HG03457 (cell line): ENCODE measurements at regions not wholly inside any gene's neighbourhood (a gene's known extent, or its start where the extent isn't known, plus 50 kb on each side); places are given as distances from the start of the nearest gene placed in this dataset.
"Not testable (repeated sequence)": the region's sequence is repeated elsewhere in the genome, so short reads cannot be mapped to it uniquely, and the experiment has no call there.

ENCODE experiments used
- ATAC-seq: cut with Tn5 transposase; IDR thresholded peaks from one replicate; pipeline ENCODE4 v1.9.1; 2021; ENCODE audit warnings: moderate number of reproducible peaks; ENCODE audit not compliant: unreplicated experiment

DNA sequence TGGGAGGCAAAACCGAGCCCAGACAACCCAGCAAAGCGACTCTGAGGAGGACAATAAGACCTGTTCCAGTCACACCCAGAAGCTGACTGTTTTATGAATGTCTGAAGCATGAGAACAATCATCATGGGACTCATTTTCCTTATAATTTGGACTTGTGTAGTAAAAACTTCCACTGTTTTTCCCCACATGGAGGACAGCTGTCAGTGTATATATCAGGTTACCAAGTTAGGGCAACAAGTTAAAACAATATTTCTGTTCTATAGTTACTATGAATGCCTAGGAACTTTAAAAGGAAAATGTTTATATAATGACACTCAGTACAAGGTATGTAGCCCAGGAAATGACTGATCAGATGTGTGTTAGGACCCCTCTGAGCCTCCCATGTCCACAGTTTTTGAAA is 528.2 kb upstream of the TSPY4 start:
- ATAC-seq, result no peak

DNA sequence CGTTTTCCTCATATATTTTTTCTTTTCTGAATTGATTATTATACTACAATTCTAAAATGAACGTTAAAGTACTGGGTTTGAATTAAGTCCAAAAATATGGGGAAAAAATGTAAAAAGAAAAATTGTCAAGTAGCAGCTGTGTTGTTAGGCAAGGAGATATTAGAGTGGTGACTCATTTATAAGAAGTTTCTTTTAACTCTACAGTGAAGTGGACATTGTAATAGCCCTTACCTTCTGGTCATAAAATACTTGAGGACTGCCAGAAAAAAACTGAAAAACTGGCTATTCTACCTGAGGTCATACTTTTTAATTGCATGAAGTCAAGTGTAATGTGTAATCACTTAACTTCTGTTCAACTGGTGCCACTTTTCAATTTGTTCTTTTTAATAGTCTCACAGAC is 523.1 kb upstream of the TSPY4 start:
- no peak for ATAC-seq

DNA sequence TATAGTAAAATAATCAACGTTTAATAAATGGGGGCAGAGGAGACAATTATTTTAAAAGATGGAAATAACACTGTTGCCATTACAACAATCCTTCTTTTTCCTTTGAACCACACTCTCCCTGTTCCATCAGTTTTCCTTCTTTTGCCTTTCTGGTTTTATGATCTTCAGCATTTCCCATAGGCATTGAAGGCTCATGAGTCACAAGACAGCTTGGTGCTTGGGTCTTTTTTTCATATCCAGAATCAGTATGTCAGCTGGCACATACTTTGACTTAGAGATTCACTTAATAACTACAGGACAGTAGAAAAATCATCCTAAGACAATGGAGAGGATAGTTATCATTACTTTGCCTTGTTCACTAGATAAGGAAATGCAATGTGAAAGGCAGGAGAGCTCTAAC is 521.6 kb upstream of the TSPY4 start:
- no peak for ATAC-seq

DNA sequence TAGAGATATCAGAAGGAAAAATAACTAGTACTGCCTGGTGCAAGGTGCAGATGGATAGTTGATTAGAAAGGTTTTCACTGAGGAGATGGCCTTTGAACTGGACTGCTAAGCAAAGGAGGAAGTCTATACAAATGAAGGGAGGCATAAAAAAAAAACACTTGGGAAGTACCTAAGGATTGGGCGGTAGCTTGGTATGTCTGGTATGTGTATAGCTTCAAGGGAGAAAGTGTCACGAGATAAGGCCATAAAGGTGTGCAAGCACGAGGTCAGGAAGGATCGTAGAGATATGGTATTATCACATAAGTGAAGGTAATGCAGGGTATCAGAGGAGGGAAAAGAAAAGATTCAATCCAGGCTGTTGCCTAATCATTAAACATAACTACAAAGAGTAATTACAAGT is 517.2 kb upstream of the TSPY4 start:
- no peak for ATAC-seq

DNA sequence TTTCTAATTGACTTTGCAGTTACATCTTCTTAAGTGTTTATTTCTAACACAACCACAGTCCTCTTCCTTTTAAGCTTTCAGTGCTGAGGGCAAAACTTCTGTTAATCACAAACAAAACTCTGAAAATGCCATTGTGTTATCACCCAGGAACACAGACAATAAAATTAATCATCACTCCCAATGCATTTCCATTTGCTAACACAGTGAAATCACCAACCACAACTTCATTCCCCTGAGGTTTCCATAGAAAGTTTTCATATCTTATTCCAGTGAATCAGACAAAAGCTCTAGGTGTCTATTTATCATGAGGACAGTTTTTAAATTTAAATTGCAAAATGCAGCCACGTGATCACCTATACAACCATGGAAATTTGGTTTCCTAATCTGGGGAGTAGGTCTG is 516.2 kb upstream of the TSPY4 start:
- ATAC-seq, result no peak

DNA sequence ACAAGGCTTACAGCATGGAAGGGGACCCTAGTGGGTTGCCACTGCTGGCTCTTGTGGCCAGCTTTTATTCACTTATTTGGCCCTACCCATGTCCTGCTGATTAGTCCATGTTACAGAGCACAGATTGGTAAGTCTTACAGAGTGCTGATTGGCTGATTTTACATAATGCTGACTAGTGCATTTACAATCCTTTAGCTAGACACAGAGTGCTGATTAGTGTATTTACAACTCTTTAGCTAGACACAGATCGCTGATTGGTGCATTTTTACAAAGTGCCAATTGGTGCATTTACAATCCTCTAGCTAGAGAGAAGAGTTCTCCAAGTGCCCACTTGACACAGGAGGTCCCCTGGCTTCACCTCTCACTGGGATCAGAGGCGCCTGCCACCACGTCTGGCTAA is 485.0 kb upstream of the TSPY4 start:
- no peak for ATAC-seq

DNA sequence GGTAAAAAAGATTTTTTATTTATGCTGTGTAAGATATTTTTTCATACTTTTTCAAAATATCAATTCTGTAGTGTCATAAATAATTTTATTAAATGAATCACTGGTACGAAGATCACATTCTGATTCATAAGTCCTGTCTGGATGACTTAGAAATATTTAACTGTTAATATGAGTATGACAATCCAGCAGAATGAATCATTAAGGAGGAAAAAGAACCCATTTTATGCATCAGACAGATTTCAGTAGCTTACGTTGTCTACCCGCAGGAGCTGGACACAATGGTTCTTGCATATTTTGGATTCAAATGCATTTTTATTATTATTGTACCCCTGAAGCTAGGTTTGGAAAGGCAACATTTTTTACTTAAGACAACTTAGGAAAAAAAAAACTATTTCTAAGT is 448.9 kb upstream of the TSPY4 start:
- ATAC-seq, result no peak

DNA sequence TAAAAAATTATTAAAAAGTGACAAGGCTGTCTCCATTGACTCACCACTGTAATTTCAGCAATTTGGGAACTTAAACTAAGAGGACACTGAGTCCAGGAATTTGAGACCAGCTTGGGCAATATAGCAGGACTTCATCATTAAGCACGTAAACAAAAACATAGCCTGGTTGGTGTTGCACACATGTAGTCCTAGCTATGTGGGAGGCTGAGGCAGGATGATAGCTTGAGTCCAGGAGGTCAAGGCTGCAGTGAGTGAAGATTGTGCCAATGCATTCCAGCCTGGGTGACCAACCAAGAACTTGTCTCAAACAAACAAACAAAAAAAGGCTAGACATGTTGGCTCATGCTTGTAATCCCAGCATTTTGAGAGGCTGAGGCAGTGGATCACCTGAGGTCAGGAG is 439.4 kb upstream of the TSPY4 start:
- no peak for ATAC-seq

DNA sequence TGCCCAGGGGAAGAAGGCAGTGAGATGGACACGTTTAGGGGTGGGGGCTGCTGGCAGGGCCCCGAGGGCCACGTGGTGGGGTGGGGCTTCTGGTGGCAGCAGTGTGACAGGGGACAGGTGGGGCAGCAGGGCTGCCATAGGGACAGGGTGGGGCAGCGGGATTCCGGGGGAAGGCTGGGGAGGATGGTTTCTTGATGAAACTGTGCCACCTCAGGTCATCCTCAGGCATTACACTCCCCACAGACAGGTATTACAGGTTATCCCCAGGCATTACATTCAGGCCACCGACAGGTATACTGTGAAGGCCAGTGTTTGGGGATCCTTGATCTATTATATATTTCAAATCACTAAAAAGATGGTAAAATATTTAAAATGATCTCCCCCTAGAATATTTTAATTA is 432.1 kb upstream of the TSPY4 start:
- ATAC-seq, result no peak

DNA sequence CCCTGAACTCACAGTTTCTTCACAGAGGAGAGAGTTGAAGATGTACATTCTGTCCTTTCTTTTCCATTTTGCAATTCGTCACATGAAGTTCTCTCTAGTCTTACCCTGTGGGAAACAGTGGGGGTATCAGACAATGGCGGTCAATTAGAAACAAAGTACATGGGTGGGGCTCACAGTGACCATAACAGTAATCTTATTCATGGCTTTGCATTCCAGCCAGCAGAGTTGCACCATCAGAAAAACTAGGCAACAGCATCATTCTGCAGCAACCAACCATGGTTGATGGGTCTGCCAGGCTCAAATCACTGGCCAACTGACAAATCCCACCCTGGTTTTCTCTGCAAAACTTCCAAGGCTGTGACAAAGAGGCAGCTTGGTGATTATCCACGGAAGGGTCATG is 414.7 kb upstream of the TSPY4 start:
- not testable (repeated sequence) for ATAC-seq
